Bronchial epithelial cell (primary cell): ENCODE measurements at regions not wholly inside any gene's neighbourhood (a gene's known extent, or its start where the extent isn't known, plus 50 kb on each side); places are given as distances from the start of the nearest gene placed in this dataset.
A peak's percentile ranks its signal among the peaks of the same experiment; 100 is the strongest.

ENCODE experiments used
- DNase-seq: peaks from one replicate; pipeline ENCODE4 v3.0.0-alpha.2; 2010; ENCODE audit warnings: low read depth
- FAIRE-seq: peaks from 2 replicates; lab custom pipeline; 2011; peaks lifted over from hg19 to GRCh38; lab: Jason Lieb, UNC
- H3K27me3 ChIP-seq: 2 replicates; pipeline ENCODE4 v1.5.1; 2011; ENCODE audit warnings: low read length; ENCODE audit not compliant: control insufficient read depth, insufficient read depth
- H3K36me3 ChIP-seq: 2 replicates; pipeline ENCODE4 v1.5.1; 2011; ENCODE audit warnings: low read length; ENCODE audit not compliant: control insufficient read depth, insufficient read depth
- H3K4me3 ChIP-seq: 2 replicates; pipeline ENCODE4 v1.5.1; 2011; ENCODE audit warnings: mild to moderate bottlenecking, low read depth, low read length, control low read depth
- CTCF ChIP-seq: IDR thresholded peaks from 2 replicates; pipeline ENCODE4 v1.5.1; 2011; ENCODE audit warnings: mild to moderate bottlenecking, moderate library complexity, low read length, control low read depth, inconsistent platforms; ENCODE audit not compliant: insufficient read depth, severe bottlenecking

GRCh38 chr3:106048946-106049481 lies 180.2 kb upstream of the CBLB start:
- FAIRE-seq (no peak), DNase-seq (peak; percentile 40)
- Histone ChIP-seq H3K4me3 (no peak overlapping the region), H3K36me3 (no peaks in the 10 kb centered on the region), H3K27me3 (no peaks in the 10 kb centered on the region)
- TF ChIP-seq CTCF, result no peak

GRCh38 chr3:106049821-106050220 lies 181.0 kb upstream of the CBLB start:
- no peak overlapping the region for H3K4me3 ChIP-seq
- FAIRE-seq (no peak), DNase-seq (no peak)
- no peak for TF ChIP-seq CTCF
- H3K27me3 ChIP-seq, result no peaks in the 10 kb centered on the region
- H3K36me3 ChIP-seq, result no peaks in the 10 kb centered on the region

- no peak for TF ChIP-seq CTCF
- FAIRE-seq (no peak), DNase-seq (no peak)
- no peaks in the 10 kb centered on the region for H3K27me3 ChIP-seq
- no peaks in the 10 kb centered on the region for H3K36me3 ChIP-seq
- no peak overlapping the region for H3K4me3 ChIP-seq
These were observed 188.1 kb upstream of the CBLB start for GRCh38 chr3:106056931-106057330.

GRCh38 chr3:106058475-106058874 lies 189.7 kb upstream of the CBLB start:
- FAIRE-seq (no peak), DNase-seq (peak; percentile 8)
- no peak overlapping the region for H3K4me3 ChIP-seq
- TF ChIP-seq CTCF, result no peak
- H3K36me3 ChIP-seq, result no peaks in the 10 kb centered on the region
- no peaks in the 10 kb centered on the region for H3K27me3 ChIP-seq

GRCh38 chr3:106059953-106060517 lies 191.2 kb upstream of the CBLB start:
- DNase-seq (no peak), FAIRE-seq (no peak)
- Histone ChIP-seq H3K36me3 (no peaks in the 10 kb centered on the region), H3K4me3 (no peak overlapping the region), H3K27me3 (no peaks in the 10 kb centered on the region)
- no peak for TF ChIP-seq CTCF

GRCh38 chr3:106063909-106064308 lies 195.1 kb upstream of the CBLB start:
- FAIRE-seq, result no peak
- no peaks in the 10 kb centered on the region for H3K36me3 ChIP-seq
- H3K4me3 ChIP-seq, result no peak overlapping the region
- no peak for TF ChIP-seq CTCF
- H3K27me3 ChIP-seq, result no peaks in the 10 kb centered on the region
- no peak for DNase-seq
